Memory B cell (primary cell): ENCODE measurements at regions not wholly inside any gene's neighbourhood (a gene's known extent, or its start where the extent isn't known, plus 50 kb on each side); places are given as distances from the start of the nearest gene placed in this dataset.

Source experiments
- ATAC-seq: fragments of 150-1000 bp; cut with Tn5 transposase; 2 replicates; pipeline ENCODE4 v1.10.0; 2021; ENCODE audit warnings: low read depth, mild to moderate bottlenecking, moderate library complexity
- DNase-seq, 2 donors: peaks; one replicate each; pipeline ENCODE4 v3.0.0; 2022; ENCODE audit warnings: low spot score in 2 of 2
- H3K27ac Mint-ChIP-seq: one replicate; pipeline ENCODE4 v1.8.0; 2022; ENCODE audit warnings: mild to moderate bottlenecking, moderate library complexity, mixed read lengths
- H3K27me3 Mint-ChIP-seq: one replicate; pipeline ENCODE4 v1.8.0; 2022; ENCODE audit warnings: mixed read lengths
- H3K36me3 Mint-ChIP-seq: one replicate; pipeline ENCODE4 v1.8.0; 2022; ENCODE audit warnings: mild to moderate bottlenecking, mixed read lengths
- H3K4me1 Mint-ChIP-seq: one replicate; pipeline ENCODE4 v1.8.0; 2022; ENCODE audit warnings: mixed read lengths
- H3K4me3 Mint-ChIP-seq: one replicate; pipeline ENCODE4 v1.8.0; 2022; ENCODE audit warnings: mild to moderate bottlenecking, moderate library complexity, mixed read lengths
- H3K9me3 Mint-ChIP-seq: one replicate; pipeline ENCODE4 v1.8.0; 2022; ENCODE audit warnings: mixed read lengths

DNA sequence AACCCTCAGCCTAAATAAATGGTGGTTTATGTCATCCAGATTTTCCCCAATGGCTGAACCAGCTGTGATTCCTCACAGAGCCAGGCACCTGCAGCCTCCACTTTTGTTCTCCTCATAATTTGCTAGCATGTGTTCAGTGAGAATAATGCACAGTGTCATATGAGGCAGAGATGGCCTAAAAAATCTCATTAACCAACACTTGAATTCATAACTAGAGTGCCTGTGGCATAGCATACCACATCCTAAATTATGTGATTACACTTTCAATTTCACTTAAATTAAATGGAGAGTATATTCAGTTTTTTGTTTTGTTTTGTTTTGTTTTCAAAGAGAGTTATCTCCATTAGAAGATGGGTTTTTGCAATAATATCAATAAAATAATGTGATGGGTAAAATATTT is 488.0 kb downstream of the CBLN2 start:
- Mint-ChIP-seq H3K4me1 (no peaks in the 10 kb centered on the region), H3K9me3 (peaks cover 3% of the 10 kb centered on the region), H3K36me3 (no peaks in the 10 kb centered on the region), H3K4me3 (no peak overlapping the region), H3K27me3 (no peaks in the 10 kb centered on the region), H3K27ac (no peak overlapping the region)
- DNase-seq (no peak), ATAC-seq (no peak)

DNA sequence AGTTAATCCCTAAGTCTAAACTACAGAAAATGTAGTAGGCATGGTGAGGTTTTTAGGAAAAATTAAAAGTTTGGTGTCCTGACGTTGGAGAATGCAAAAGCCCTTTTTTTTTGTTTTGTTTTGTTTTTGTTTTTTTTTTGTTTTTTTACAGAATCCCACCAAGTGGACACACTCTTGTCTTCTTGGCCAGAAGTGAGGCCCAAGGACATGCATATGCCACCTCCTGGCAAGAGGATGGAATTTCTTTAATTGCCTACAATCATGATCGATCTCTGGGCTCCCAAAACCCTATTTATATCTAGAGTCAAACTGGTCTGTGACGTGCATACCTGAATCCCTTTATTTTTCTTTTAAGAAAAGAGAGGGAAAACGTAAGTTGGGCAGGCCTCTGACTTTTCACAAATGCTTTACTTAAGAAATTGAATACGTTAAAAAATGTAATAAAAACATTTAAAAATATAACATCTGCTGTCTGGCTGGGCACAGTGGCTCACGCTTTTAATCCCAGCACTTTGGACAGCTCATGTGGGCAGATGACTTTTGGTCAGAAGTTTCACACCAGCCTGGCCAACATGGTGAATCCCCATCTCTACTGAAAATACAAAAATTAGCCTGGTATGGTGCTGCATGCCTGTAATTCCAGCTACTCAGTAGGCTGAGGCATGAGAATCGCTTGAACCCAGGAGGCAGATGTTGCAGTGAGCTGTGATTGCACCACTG is 502.7 kb downstream of the CBLN2 start:
- no peak for ATAC-seq
- Mint-ChIP-seq H3K4me1 (no peaks in the 10 kb centered on the region), H3K9me3 (no peaks in the 10 kb centered on the region), H3K36me3 (no peaks in the 10 kb centered on the region), H3K27me3 (no peaks in the 10 kb centered on the region), H3K4me3 (no peak overlapping the region), H3K27ac (no peak overlapping the region)
- DNase-seq, result no peak

DNA sequence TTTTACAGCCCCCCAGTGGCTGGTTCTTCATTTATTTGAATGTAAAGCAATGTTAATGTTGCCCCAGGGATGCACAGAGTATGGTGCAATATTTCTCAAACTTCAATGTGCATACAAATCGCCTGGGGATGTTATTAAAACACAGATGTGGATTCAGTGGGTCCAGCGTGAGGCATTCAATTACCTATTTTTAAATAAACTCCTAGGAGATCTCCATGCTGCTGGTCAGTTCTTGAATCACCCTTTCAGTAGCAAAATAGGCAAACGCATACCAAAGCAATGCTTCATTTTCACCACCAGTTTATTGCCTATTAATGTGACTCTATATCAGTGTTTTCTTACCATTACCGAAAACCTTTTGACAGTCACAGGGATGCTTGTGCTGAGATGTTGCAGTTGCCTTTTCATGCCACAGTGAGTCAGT is 530.7 kb downstream of the CBLN2 start:
- Mint-ChIP-seq H3K4me1 (no peaks in the 10 kb centered on the region), H3K27ac (no peak overlapping the region), H3K27me3 (no peaks in the 10 kb centered on the region), H3K4me3 (no peak overlapping the region), H3K36me3 (no peaks in the 10 kb centered on the region), H3K9me3 (peaks cover 6% of the 10 kb centered on the region)
- DNase-seq, result no peak
- no peak for ATAC-seq

DNA sequence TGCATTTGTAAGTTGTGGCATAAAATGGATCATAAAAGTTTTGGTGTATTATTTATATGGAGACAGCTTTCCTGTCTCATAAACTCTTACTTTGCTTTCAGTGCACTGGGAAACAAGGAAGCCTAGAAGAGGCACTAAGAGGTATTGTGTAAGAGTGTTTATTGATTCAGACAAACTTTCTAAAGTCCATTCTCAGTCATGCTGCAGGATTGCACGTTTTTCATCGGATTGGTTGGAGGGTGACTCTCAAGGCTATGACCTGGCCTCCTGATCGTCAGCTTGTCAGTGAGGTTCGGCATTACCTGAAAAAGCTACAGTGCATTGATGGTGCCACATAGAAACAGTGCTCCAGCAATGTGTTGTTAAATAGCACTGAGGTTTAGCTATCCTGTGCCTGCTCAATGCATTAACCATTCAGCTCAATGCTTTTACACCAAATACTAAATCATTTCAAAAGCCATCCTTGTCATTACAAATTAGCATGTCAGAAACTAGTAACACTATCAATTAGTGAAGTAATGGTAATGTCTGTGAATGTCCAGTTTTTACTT is 545.5 kb downstream of the CBLN2 start:
- no peak overlapping the region for H3K4me3 Mint-ChIP-seq
- H3K36me3 Mint-ChIP-seq, result no peaks in the 10 kb centered on the region
- no peak overlapping the region for H3K27ac Mint-ChIP-seq
- ATAC-seq (no peak), DNase-seq (no peak)
- H3K27me3 Mint-ChIP-seq, result no peaks in the 10 kb centered on the region
- peaks cover 3% of the 10 kb centered on the region for H3K9me3 Mint-ChIP-seq
- H3K4me1 Mint-ChIP-seq, result no peaks in the 10 kb centered on the region

DNA sequence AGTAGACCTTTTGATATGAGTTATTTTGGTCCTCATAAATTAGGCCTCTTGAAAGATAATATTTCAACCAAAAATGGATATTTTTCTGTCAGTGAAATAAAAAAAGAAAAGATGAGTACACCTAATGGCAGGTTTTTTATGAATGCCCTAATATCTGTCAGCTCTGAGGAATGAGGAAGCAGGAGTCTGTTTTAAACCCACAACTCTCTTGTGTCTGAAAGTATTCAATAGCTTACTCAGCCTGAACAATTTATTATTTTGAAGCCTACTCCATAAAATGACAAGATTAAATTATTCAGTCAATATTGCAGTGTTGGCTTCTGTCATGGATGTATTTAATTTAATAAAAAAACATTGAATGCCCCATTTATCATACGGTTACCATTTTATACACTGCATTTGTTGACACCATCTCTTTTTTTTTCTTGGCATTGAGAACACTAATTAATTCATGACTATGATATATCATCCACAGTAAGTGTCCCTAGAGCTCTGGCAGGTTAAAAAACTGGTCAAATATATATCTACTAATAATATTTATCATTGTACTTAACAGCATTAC is 548.2 kb downstream of the CBLN2 start:
- Mint-ChIP-seq H3K4me3 (no peak overlapping the region), H3K27ac (no peak overlapping the region), H3K9me3 (peaks cover 3% of the 10 kb centered on the region), H3K36me3 (no peaks in the 10 kb centered on the region), H3K27me3 (no peaks in the 10 kb centered on the region), H3K4me1 (no peaks in the 10 kb centered on the region)
- ATAC-seq (no peak), DNase-seq (no peak)

DNA sequence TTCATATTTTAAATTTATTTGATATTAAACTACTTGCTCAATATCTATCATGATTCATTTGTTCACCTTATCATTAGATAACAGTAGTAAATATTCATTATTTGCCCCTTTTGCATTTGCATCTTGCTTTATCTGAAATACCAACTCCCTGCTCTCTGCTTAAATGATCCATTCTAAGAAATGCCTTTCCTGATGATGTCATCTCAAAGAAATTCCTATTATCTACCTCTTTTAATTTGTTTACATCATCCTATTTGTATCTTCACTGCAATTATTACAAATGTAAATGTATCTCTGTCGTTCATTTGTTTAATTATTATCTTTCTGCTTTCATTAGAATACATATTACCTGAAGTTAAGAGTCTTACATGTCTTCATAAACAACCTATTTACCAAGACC is 549.9 kb downstream of the CBLN2 start:
- Mint-ChIP-seq H3K4me1 (no peaks in the 10 kb centered on the region), H3K9me3 (peaks cover 3% of the 10 kb centered on the region), H3K4me3 (no peak overlapping the region), H3K27me3 (no peaks in the 10 kb centered on the region), H3K27ac (no peak overlapping the region), H3K36me3 (no peaks in the 10 kb centered on the region)
- DNase-seq, result no peak
- no peak for ATAC-seq

DNA sequence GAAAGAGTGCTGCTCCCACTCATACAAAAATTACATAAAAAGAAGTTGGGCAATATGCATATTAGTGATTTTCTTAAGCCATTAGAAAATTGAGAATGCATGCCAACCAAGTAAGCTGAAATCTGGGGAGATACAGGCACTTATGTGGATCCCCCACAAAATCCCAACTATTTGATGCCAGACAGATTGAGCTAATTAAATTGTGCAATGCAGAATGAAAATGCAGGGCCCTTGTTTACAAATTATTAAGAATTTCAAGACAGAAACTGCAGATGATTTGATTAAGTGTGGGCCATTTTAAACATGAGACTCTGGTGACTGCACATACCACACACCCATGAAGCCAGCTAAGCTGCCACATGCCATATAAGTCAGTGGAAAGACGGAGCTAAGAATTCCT is 554.5 kb downstream of the CBLN2 start:
- no peaks in the 10 kb centered on the region for H3K27me3 Mint-ChIP-seq
- H3K9me3 Mint-ChIP-seq, result peaks cover 3% of the 10 kb centered on the region
- H3K4me3 Mint-ChIP-seq, result no peak overlapping the region
- no peak overlapping the region for H3K27ac Mint-ChIP-seq
- no peak for ATAC-seq
- no peaks in the 10 kb centered on the region for H3K4me1 Mint-ChIP-seq
- DNase-seq, result no peak
- no peaks in the 10 kb centered on the region for H3K36me3 Mint-ChIP-seq

DNA sequence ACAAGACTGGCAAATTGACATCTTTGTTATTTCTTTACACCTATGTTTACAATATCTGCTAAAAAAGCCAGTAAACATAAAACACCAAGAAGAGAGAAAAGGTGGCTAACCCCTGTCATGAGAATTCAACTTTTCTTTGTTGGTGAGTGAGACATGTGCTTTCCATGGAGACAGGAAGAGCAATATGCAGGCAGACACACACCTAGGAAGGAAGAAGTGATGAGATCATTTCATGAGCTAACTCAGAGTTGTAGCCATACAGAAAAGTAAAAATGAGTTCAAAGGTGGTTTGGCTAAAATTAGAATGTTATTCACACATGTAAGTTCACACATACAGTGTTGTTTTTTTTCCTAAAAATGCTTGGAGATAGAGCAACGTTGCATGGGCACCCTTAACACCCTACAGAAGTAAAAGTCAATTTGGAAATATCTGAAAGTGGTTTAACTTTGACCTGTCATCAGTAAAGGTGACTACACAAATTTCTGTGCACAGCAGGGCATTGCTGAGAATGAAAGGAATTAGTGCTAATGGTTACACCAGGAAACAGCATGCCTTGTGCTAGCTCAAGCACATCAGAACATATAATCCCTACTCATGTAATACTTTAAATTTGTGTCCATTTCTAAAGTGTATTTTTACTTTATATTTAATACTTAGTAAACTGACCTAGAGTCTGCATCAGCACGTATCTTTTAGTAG is 557.6 kb downstream of the CBLN2 start:
- Mint-ChIP-seq H3K27ac (no peak overlapping the region), H3K36me3 (no peaks in the 10 kb centered on the region), H3K4me1 (no peaks in the 10 kb centered on the region), H3K4me3 (no peak overlapping the region), H3K9me3 (peaks cover 3% of the 10 kb centered on the region), H3K27me3 (no peaks in the 10 kb centered on the region)
- DNase-seq (no peak), ATAC-seq (no peak)

DNA sequence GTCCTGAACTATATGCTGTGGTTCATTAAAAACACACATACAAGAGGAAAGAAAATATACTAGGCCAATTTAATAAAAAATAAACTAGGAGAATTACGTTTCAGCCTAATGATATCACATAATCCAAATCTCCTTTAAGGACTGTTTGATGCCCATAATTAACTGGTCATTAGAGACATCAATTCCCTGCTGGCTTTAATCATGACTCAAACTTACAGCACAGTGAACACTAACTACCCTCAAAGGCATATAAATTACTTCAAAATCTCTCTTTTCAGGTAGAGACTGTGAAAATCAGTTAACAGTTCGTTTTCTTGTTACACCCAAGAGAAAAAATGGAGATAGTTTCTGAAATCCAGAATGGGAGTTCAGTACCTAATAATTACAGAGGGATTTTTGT is 567.4 kb downstream of the CBLN2 start:
- no peak overlapping the region for H3K27ac Mint-ChIP-seq
- H3K9me3 Mint-ChIP-seq, result no peaks in the 10 kb centered on the region
- H3K4me3 Mint-ChIP-seq, result no peak overlapping the region
- no peaks in the 10 kb centered on the region for H3K27me3 Mint-ChIP-seq
- no peaks in the 10 kb centered on the region for H3K36me3 Mint-ChIP-seq
- no peaks in the 10 kb centered on the region for H3K4me1 Mint-ChIP-seq
- no peak for DNase-seq
- ATAC-seq, result no peak

DNA sequence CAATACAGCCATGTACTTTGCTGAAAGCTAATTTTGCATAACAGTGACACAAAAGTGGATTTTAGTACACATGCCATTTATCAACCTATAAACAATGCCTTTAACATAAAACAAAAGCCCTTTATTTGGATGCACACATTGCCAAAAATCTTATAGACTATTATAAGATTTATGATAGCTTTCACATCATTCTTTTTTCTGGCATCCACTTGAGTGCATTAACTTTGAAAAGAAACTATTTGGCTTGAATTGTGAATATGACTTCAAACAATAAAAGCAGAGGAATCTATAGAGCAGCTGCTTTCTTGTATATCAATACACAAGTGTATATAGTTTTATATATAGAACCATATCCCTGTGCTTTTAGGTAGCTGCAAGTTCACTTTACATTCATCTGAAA is 577.4 kb downstream of the CBLN2 start:
- H3K27me3 Mint-ChIP-seq, result no peaks in the 10 kb centered on the region

DNA sequence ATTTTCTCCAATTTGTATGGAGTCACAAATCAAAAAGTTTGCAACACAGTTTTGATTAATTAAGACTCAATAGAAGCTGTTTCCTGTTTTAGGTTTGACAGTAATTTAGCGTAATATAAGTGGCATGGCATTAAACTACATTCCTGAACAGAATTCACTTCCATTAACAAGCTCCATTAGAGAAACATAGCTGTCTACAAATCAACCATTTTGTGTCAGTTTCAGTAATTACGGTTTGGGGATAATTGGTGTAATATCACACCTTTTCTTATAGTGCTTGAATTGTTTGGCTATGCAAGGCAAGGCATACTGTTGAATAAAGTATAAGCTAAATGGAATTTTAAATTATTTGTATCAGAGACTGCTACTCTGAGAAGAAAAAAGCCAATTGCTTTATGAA is 585.5 kb downstream of the CBLN2 start:
- H3K9me3 Mint-ChIP-seq, result peaks cover 6% of the 10 kb centered on the region
- H3K36me3 Mint-ChIP-seq, result no peaks in the 10 kb centered on the region
- no peak overlapping the region for H3K4me3 Mint-ChIP-seq
- no peaks in the 10 kb centered on the region for H3K27me3 Mint-ChIP-seq
- no peak for DNase-seq
- H3K27ac Mint-ChIP-seq, result no peak overlapping the region
- no peak for ATAC-seq
- H3K4me1 Mint-ChIP-seq, result no peaks in the 10 kb centered on the region

More for the DNA sequence above, 577.4 kb downstream of the CBLN2 start:
- no peak overlapping the region for H3K4me3 Mint-ChIP-seq
- no peak for ATAC-seq
- H3K4me1 Mint-ChIP-seq, result no peaks in the 10 kb centered on the region
- H3K27ac Mint-ChIP-seq, result no peak overlapping the region
- no peak for DNase-seq
- peaks cover 12% of the 10 kb centered on the region for H3K9me3 Mint-ChIP-seq
- H3K36me3 Mint-ChIP-seq, result no peaks in the 10 kb centered on the region

DNA sequence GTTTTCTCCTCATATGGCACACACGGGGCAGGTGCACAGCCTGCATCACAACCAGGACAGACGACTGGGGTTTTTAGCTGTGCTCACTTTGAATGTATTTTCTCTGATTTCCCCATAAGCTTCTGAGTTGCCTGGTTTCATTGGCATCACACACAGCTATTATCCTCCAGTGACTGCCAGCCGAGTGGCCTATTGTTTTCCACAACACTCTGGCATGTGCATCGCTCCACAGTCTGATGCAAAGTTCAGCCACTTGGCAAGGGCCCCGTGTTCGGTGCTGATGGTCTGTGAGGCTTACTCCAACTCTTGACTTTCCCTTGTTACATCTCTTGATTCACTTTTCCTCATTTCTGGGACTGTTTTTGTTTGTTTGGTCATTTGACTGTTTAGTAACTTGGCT is 593.1 kb downstream of the CBLN2 start:
- H3K27ac Mint-ChIP-seq, result no peak overlapping the region
- H3K4me1 Mint-ChIP-seq, result no peaks in the 10 kb centered on the region
- no peaks in the 10 kb centered on the region for H3K27me3 Mint-ChIP-seq
- H3K9me3 Mint-ChIP-seq, result peaks cover 1% of the 10 kb centered on the region
- DNase-seq (no peak), ATAC-seq (no peak)
- H3K36me3 Mint-ChIP-seq, result no peaks in the 10 kb centered on the region
- no peak overlapping the region for H3K4me3 Mint-ChIP-seq

DNA sequence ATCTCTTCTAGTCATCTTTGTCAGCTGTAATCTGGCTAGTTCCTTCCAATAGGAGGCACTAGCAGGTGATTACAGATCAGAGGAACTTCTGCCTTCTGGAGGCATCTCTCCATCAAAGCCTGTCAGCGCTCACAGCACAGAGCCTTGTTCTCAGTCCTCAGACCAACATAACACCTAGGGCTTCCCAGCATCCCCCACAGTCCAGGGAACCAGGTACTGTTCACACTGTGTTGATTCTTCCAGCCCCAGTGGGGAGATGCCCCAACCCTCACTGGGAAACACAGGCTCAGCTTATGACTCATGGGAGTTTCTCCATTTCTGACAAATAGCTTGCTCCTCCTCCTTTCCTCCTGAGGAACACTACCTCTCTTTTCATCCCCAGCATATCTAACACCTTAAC is 601.7 kb downstream of the CBLN2 start:
- Mint-ChIP-seq H3K36me3 (no peaks in the 10 kb centered on the region), H3K4me3 (no peak overlapping the region), H3K27me3 (no peaks in the 10 kb centered on the region), H3K9me3 (peaks cover 1% of the 10 kb centered on the region), H3K27ac (no peak overlapping the region), H3K4me1 (no peaks in the 10 kb centered on the region)
- DNase-seq, result no peak
- ATAC-seq, result no peak

DNA sequence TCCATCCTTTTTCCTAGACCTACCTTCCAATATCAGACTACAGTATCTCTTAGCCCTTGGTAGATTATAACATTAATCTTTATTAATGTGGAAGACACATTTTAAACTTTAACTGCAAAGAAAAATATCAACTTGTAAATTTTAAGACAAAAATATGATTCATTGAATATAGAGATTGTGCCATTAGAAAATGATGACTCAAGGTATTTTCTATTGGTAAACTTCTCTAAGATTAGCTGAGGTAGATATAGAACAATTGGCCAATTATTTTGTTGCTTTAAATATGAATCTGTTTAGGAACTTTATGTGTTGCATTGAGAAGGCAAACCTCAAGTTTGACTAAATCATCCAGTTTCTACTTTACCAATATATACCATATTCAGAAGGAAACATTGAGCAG is 604.7 kb downstream of the CBLN2 start:
- DNase-seq (no peak), ATAC-seq (no peak)
- H3K4me1 Mint-ChIP-seq, result no peaks in the 10 kb centered on the region
- no peaks in the 10 kb centered on the region for H3K36me3 Mint-ChIP-seq
- no peak overlapping the region for H3K27ac Mint-ChIP-seq
- no peaks in the 10 kb centered on the region for H3K9me3 Mint-ChIP-seq
- H3K4me3 Mint-ChIP-seq, result no peak overlapping the region
- H3K27me3 Mint-ChIP-seq, result no peaks in the 10 kb centered on the region
